ENCODE measurements at regions not wholly inside any gene's neighbourhood (a gene's known extent, or its start where the extent isn't known, plus 50 kb on each side); places are given as distances from the start of the nearest gene placed in this dataset.

- TF ChIP-seq, protein P1, sequence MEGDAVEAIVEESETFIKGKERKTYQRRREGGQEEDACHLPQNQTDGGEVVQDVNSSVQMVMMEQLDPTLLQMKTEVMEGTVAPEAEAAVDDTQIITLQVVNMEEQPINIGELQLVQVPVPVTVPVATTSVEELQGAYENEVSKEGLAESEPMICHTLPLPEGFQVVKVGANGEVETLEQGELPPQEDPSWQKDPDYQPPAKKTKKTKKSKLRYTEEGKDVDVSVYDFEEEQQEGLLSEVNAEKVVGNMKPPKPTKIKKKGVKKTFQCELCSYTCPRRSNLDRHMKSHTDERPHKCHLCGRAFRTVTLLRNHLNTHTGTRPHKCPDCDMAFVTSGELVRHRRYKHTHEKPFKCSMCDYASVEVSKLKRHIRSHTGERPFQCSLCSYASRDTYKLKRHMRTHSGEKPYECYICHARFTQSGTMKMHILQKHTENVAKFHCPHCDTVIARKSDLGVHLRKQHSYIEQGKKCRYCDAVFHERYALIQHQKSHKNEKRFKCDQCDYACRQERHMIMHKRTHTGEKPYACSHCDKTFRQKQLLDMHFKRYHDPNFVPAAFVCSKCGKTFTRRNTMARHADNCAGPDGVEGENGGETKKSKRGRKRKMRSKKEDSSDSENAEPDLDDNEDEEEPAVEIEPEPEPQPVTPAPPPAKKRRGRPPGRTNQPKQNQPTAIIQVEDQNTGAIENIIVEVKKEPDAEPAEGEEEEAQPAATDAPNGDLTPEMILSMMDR (IDR thresholded peaks at IDR 0.05): no peak
- TF ChIP-seq TCF7L2 (IDR thresholded peaks at IDR 0.05; ENCODE audit: low read depth, low read length) (no peak), POLR2AphosphoS5 (IDR thresholded peaks at IDR 0.05; ENCODE audit: low read depth, low read length) (no peak), SIN3A (IDR thresholded peaks at IDR 0.05; ENCODE audit: borderline replicate concordance, insufficient read depth, low read depth, low read length) (no peak)
Measured at GRCh38 chr2:215552144-215552580, 116.3 kb upstream of the FN1 start.
